Stimulated activated effector memory CD8-positive, alpha-beta T cell treated with anti-CD3 and anti-CD28 coated beads, Interleukin-12 subunit alpha, Interleukin-12 subunit beta, amount 100 ng/mL, for 72 hours (primary cell): ENCODE measurements at regions not wholly inside any gene's neighbourhood (a gene's known extent, or its start where the extent isn't known, plus 50 kb on each side); places are given as distances from the start of the nearest gene placed in this dataset.

Experiments used
- ATAC-seq: fragments of 150-1000 bp; cut with Tn5 transposase; 2 replicates; pipeline ENCODE4 v1.10.0; 2021
- DNase-seq, 2 donors: peaks; one replicate each; pipeline ENCODE4 v3.0.0; 2021 to 2022; ENCODE audit warnings: low spot score in 2 of 2
- H3K27ac Mint-ChIP-seq: one replicate; pipeline ENCODE4 v1.8.0; 2022; ENCODE audit warnings: mild to moderate bottlenecking, mixed read lengths
- H3K36me3 Mint-ChIP-seq: one replicate; pipeline ENCODE4 v1.8.0; 2022; ENCODE audit warnings: mild to moderate bottlenecking, mixed read lengths
- H3K4me1 Mint-ChIP-seq: one replicate; pipeline ENCODE4 v1.8.0; 2022; ENCODE audit warnings: mixed read lengths
- H3K4me3 Mint-ChIP-seq: one replicate; pipeline ENCODE4 v1.8.0; 2022; ENCODE audit warnings: mild to moderate bottlenecking, mixed read lengths
- H3K9me3 Mint-ChIP-seq: one replicate; pipeline ENCODE4 v1.8.0; 2022; ENCODE audit warnings: mixed read lengths

GRCh38 chr18:73670039-73670438, 477.6 kb downstream of the FBXO15 start:
- Mint-ChIP-seq H3K36me3 (no peaks in the 10 kb centered on the region), H3K4me1 (no peaks in the 10 kb centered on the region), H3K27ac (no peak overlapping the region), H3K4me3 (no peak overlapping the region), H3K9me3 (peaks cover 12% of the 10 kb centered on the region)
- DNase-seq = no peak
- no peak for ATAC-seq

- Mint-ChIP-seq H3K27ac (no peak overlapping the region), H3K9me3 (peaks cover 10% of the 10 kb centered on the region), H3K4me1 (no peaks in the 10 kb centered on the region), H3K4me3 (no peak overlapping the region), H3K36me3 (no peaks in the 10 kb centered on the region)
- DNase-seq = no peak
- no peak for ATAC-seq
These were observed 478.3 kb downstream of the FBXO15 start for GRCh38 chr18:73669297-73669696.

- Mint-ChIP-seq H3K36me3 (no peaks in the 10 kb centered on the region), H3K4me1 (no peaks in the 10 kb centered on the region), H3K4me3 (no peak overlapping the region), H3K9me3 (peaks cover 12% of the 10 kb centered on the region), H3K27ac (no peak overlapping the region)
- no peak for DNase-seq
- no peak for ATAC-seq
These were observed 479.6 kb downstream of the FBXO15 start for GRCh38 chr18:73668051-73668450.

GRCh38 chr18:73666772-73667171, 480.9 kb downstream of the FBXO15 start:
- DNase-seq (no peak), ATAC-seq (no peak)
- Mint-ChIP-seq H3K36me3 (no peaks in the 10 kb centered on the region), H3K4me3 (no peak overlapping the region), H3K4me1 (no peaks in the 10 kb centered on the region), H3K27ac (no peak overlapping the region), H3K9me3 (peaks cover 8% of the 10 kb centered on the region)

- no peak for DNase-seq
- Mint-ChIP-seq H3K4me3 (no peak overlapping the region), H3K9me3 (peaks cover 8% of the 10 kb centered on the region), H3K27ac (no peak overlapping the region), H3K4me1 (no peaks in the 10 kb centered on the region), H3K36me3 (no peaks in the 10 kb centered on the region)
- ATAC-seq = no peak
These were observed 482.7 kb downstream of the FBXO15 start for GRCh38 chr18:73664896-73665295.

GRCh38 chr18:73663581-73663980, 484.1 kb downstream of the FBXO15 start:
- no peaks in the 10 kb centered on the region for H3K4me1 Mint-ChIP-seq
- H3K27ac Mint-ChIP-seq = no peak overlapping the region
- peaks cover 11% of the 10 kb centered on the region for H3K9me3 Mint-ChIP-seq
- no peak overlapping the region for H3K4me3 Mint-ChIP-seq
- ATAC-seq (no peak), DNase-seq (no peak)
- H3K36me3 Mint-ChIP-seq = no peaks in the 10 kb centered on the region

GRCh38 chr18:73662421-73662820, 485.2 kb downstream of the FBXO15 start:
- DNase-seq = no peak
- Mint-ChIP-seq H3K9me3 (peaks cover 11% of the 10 kb centered on the region), H3K36me3 (no peaks in the 10 kb centered on the region), H3K4me1 (no peaks in the 10 kb centered on the region), H3K4me3 (no peak overlapping the region), H3K27ac (no peak overlapping the region)
- ATAC-seq = no peak

- DNase-seq = no peak
- no peak for ATAC-seq
- Mint-ChIP-seq H3K9me3 (peaks cover 11% of the 10 kb centered on the region), H3K27ac (no peak overlapping the region), H3K4me1 (no peaks in the 10 kb centered on the region), H3K4me3 (no peak overlapping the region), H3K36me3 (no peaks in the 10 kb centered on the region)
These were observed 486.4 kb downstream of the FBXO15 start for GRCh38 chr18:73660931-73661856.

- Mint-ChIP-seq H3K4me3 (no peak overlapping the region), H3K27ac (no peak overlapping the region), H3K9me3 (peaks cover 12% of the 10 kb centered on the region), H3K36me3 (no peaks in the 10 kb centered on the region), H3K4me1 (no peaks in the 10 kb centered on the region)
- ATAC-seq = no peak
- no peak for DNase-seq
These were observed 490.9 kb downstream of the FBXO15 start for GRCh38 chr18:73656691-73657090.

GRCh38 chr18:73653827-73654226, 493.8 kb downstream of the FBXO15 start:
- no peak for ATAC-seq
- H3K4me1 Mint-ChIP-seq = no peaks in the 10 kb centered on the region
- H3K4me3 Mint-ChIP-seq = no peak overlapping the region
- no peak overlapping the region for H3K27ac Mint-ChIP-seq
- no peaks in the 10 kb centered on the region for H3K36me3 Mint-ChIP-seq
- DNase-seq = no peak
- H3K9me3 Mint-ChIP-seq = peaks cover 3% of the 10 kb centered on the region

- ATAC-seq = no peak
- Mint-ChIP-seq H3K36me3 (no peaks in the 10 kb centered on the region), H3K27ac (no peak overlapping the region), H3K4me1 (no peaks in the 10 kb centered on the region), H3K4me3 (no peak overlapping the region), H3K9me3 (peaks cover 3% of the 10 kb centered on the region)
- no peak for DNase-seq
These were observed 494.4 kb downstream of the FBXO15 start for GRCh38 chr18:73653251-73653650.

GRCh38 chr18:73647391-73647790, 500.2 kb downstream of the FBXO15 start:
- no peak overlapping the region for H3K4me3 Mint-ChIP-seq
- no peaks in the 10 kb centered on the region for H3K36me3 Mint-ChIP-seq
- ATAC-seq = no peak
- no peak overlapping the region for H3K27ac Mint-ChIP-seq
- H3K9me3 Mint-ChIP-seq = peaks cover 12% of the 10 kb centered on the region
- no peaks in the 10 kb centered on the region for H3K4me1 Mint-ChIP-seq
- no peak for DNase-seq

- no peaks in the 10 kb centered on the region for H3K36me3 Mint-ChIP-seq
- no peak overlapping the region for H3K27ac Mint-ChIP-seq
- H3K4me3 Mint-ChIP-seq = no peak overlapping the region
- ATAC-seq = no peak
- DNase-seq = no peak
- peaks cover 12% of the 10 kb centered on the region for H3K9me3 Mint-ChIP-seq
- no peaks in the 10 kb centered on the region for H3K4me1 Mint-ChIP-seq
These were observed 500.9 kb downstream of the FBXO15 start for GRCh38 chr18:73646772-73647171.

- no peak for DNase-seq
- H3K27ac Mint-ChIP-seq = no peak overlapping the region
- no peak overlapping the region for H3K4me3 Mint-ChIP-seq
- no peaks in the 10 kb centered on the region for H3K4me1 Mint-ChIP-seq
- no peaks in the 10 kb centered on the region for H3K36me3 Mint-ChIP-seq
- ATAC-seq = no peak
- peaks cover 12% of the 10 kb centered on the region for H3K9me3 Mint-ChIP-seq
These were observed 501.4 kb downstream of the FBXO15 start for GRCh38 chr18:73646196-73646595.

GRCh38 chr18:73645160-73645715, 502.4 kb downstream of the FBXO15 start:
- Mint-ChIP-seq H3K4me3 (no peak overlapping the region), H3K36me3 (no peaks in the 10 kb centered on the region), H3K4me1 (no peaks in the 10 kb centered on the region), H3K9me3 (peaks cover 12% of the 10 kb centered on the region), H3K27ac (no peak overlapping the region)
- DNase-seq (no peak), ATAC-seq (no peak)

GRCh38 chr18:73639788-73640187, 507.8 kb downstream of the FBXO15 start:
- ATAC-seq (no peak), DNase-seq (no peak)
- Mint-ChIP-seq H3K4me3 (no peak overlapping the region), H3K36me3 (no peaks in the 10 kb centered on the region), H3K4me1 (no peaks in the 10 kb centered on the region), H3K27ac (no peak overlapping the region), H3K9me3 (peaks cover under 1% of the 10 kb centered on the region)
